Parathyroid adenoma (tissue), 2 donors: ENCODE measurements at regions not wholly inside any gene's neighbourhood (a gene's known extent, or its start where the extent isn't known, plus 50 kb on each side); places are given as distances from the start of the nearest gene placed in this dataset.

Experiments
- H2AFZ ChIP-seq: fragments of 300-600 bp; sonication (generic); one replicate; pipeline ENCODE4 v1.7.0; 2017; ENCODE audit warnings: antibody characterized with exemption, mild to moderate bottlenecking
- H3K27ac ChIP-seq: fragments of 300-600 bp; sonication (generic); one replicate; pipeline ENCODE4 v1.7.0; 2017
- H3K27me3 ChIP-seq: fragments of 300-600 bp; sonication (generic); one replicate; pipeline ENCODE4 v1.7.0; 2017; ENCODE audit warnings: low read length; ENCODE audit not compliant: control insufficient read depth, insufficient read depth
- H3K36me3 ChIP-seq: fragments of 300-600 bp; sonication (generic); one replicate; pipeline ENCODE4 v1.7.0; 2017; ENCODE audit warnings: low read length; ENCODE audit not compliant: control insufficient read depth, insufficient read depth
- H3K4me1 ChIP-seq: fragments of 300-600 bp; sonication (generic); one replicate; pipeline ENCODE4 v1.7.0; 2017; ENCODE audit warnings: control low read depth
- H3K4me2 ChIP-seq: fragments of 300-600 bp; sonication (generic); one replicate; pipeline ENCODE4 v1.7.0; 2017; ENCODE audit warnings: low read length
- H3K4me3 ChIP-seq: fragments of 300-600 bp; sonication (generic); one replicate; pipeline ENCODE4 v1.7.0; 2017; ENCODE audit warnings: low read depth, low read length
- H3K79me2 ChIP-seq: fragments of 300-600 bp; sonication (generic); one replicate; pipeline ENCODE4 v1.7.0; 2017; ENCODE audit warnings: control low read depth
- H3K9ac ChIP-seq: fragments of 300-600 bp; sonication (generic); one replicate; pipeline ENCODE4 v1.7.0; 2017; ENCODE audit warnings: mild to moderate bottlenecking
- H3K9me3 ChIP-seq: fragments of 300-600 bp; sonication (generic); one replicate; pipeline ENCODE4 v1.7.0; 2017; ENCODE audit warnings: low read length; ENCODE audit not compliant: control insufficient read depth
- TF ChIP-seq, protein P1 (sequence below): fragments of 300-600 bp; sonication (generic); IDR thresholded peaks from one replicate; pipeline ENCODE4 v1.7.0; 2017; ENCODE audit warnings: antibody characterized with exemption, mild to moderate bottlenecking
- donor health status: primary hyperparathyroidism.

DNA sequence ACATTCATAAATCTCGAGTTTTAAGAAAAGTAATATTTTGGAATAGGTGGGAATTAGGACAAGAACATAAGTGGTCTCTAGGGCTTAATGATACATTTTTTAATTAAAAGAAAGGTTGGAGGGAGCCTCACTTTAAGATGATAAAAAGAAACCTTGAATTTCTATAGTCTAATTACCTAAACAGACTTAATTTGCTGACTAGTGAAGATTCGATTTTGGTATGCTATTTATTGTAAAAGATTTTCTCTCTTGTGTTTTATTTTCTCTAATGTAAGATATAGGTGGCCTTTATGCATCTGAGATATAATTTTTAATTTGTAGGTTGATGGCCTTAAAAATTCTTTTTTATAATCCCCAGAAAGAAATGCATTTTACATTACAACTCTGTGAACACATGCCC, 239.1 kb downstream of the COL12A1 start:
- Histone ChIP-seq H3K4me3 (no peak overlapping the region), H2AFZ (no peak overlapping the region), H3K9me3 (no peaks in the 10 kb centered on the region), H3K27ac (no peak overlapping the region), H3K79me2 (no peaks in the 10 kb centered on the region), H3K27me3 (no peaks in the 10 kb centered on the region), H3K4me1 (no peaks in the 10 kb centered on the region), H3K36me3 (peaks cover 4% of the 10 kb centered on the region), H3K4me2 (no peak overlapping the region), H3K9ac (no peak overlapping the region)
- TF ChIP-seq, protein P1, sequence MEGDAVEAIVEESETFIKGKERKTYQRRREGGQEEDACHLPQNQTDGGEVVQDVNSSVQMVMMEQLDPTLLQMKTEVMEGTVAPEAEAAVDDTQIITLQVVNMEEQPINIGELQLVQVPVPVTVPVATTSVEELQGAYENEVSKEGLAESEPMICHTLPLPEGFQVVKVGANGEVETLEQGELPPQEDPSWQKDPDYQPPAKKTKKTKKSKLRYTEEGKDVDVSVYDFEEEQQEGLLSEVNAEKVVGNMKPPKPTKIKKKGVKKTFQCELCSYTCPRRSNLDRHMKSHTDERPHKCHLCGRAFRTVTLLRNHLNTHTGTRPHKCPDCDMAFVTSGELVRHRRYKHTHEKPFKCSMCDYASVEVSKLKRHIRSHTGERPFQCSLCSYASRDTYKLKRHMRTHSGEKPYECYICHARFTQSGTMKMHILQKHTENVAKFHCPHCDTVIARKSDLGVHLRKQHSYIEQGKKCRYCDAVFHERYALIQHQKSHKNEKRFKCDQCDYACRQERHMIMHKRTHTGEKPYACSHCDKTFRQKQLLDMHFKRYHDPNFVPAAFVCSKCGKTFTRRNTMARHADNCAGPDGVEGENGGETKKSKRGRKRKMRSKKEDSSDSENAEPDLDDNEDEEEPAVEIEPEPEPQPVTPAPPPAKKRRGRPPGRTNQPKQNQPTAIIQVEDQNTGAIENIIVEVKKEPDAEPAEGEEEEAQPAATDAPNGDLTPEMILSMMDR, result no peak

DNA sequence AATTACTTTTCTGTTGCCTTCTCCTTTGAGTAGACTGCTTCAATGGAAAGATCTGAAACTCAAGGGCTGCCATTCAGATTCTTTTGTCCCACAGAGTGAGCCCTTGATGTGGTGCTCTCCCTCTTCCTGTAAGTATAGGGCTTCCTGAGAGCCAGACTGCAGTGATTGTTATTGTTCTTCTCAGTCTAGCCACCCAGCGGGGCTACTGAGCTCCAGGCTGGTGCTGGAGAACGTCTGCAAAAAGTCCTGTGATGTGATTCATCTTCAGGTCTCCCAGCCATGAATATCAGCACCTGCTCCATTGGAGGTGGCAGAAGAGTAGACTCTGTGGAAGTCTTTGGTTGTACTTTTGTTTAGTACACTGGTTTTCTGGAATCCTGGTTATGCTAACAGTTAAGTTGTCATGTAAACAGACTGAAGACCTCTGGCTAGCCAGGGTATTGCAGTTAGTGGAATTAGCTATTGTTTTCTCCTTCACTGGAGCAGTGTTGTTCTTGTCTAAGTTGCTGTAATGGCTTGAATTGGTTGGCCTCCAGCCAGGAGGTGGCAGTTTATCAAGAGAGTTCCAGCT, 240.9 kb downstream of the COL12A1 start:
- H3K4me3 ChIP-seq, result no peak overlapping the region
- no peak overlapping the region for H2AFZ ChIP-seq
- H3K9ac ChIP-seq, result no peak overlapping the region
- no peaks in the 10 kb centered on the region for H3K27me3 ChIP-seq
- peaks cover 4% of the 10 kb centered on the region for H3K36me3 ChIP-seq
- H3K4me2 ChIP-seq, result no peak overlapping the region
- no peaks in the 10 kb centered on the region for H3K79me2 ChIP-seq
- no peak overlapping the region for H3K27ac ChIP-seq
- TF ChIP-seq, protein P1, result no peak
- H3K9me3 ChIP-seq, result no peaks in the 10 kb centered on the region
- no peaks in the 10 kb centered on the region for H3K4me1 ChIP-seq

DNA sequence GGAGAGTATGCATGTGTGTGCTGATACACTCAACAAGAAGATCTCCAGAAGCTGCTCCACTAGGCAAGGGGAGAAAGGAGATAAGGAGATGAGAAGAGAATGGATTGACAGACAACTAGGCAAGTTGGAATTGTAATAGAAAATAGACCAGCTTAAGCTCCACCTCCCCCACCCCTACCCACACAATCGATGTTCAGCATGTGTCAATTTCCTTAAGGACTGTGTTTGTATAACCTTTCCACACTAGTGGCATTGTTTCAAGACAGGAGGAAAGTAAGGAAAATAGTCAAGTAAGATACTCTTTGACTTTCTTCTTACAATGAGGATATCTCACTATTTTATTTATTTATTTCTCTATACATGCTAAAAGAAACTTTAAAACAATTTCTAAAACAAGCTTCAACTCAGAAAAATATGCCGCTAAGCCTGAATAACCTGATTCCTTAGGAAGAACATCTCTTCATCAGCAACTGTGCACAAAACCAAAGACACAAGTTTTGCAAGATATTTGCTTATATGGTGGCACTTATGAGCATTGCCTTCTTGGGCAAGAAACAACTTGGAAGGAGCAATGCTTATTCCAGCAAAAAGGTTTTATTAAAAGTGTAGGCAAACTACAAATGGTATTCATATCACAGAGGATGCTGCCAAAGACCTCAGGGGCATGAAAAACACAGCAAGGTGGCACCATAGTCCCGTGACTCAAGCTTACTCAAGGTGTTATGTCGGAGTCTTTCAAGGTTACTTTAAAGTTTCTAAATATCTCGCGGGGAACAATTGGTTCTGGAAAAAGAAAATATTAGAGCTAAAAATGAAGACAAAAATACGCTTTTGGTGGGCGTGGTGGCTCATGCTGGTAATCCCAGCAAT, 249.1 kb downstream of the COL12A1 start:
- no peaks in the 10 kb centered on the region for H3K79me2 ChIP-seq
- H3K4me1 ChIP-seq, result no peaks in the 10 kb centered on the region
- H3K9ac ChIP-seq, result no peak overlapping the region
- no peaks in the 10 kb centered on the region for H3K9me3 ChIP-seq
- no peak overlapping the region for H2AFZ ChIP-seq
- H3K4me3 ChIP-seq, result no peak overlapping the region
- no peaks in the 10 kb centered on the region for H3K36me3 ChIP-seq
- H3K27ac ChIP-seq, result no peak overlapping the region
- H3K4me2 ChIP-seq, result no peak overlapping the region
- TF ChIP-seq, protein P1, result no peak
- H3K27me3 ChIP-seq, result no peaks in the 10 kb centered on the region

DNA sequence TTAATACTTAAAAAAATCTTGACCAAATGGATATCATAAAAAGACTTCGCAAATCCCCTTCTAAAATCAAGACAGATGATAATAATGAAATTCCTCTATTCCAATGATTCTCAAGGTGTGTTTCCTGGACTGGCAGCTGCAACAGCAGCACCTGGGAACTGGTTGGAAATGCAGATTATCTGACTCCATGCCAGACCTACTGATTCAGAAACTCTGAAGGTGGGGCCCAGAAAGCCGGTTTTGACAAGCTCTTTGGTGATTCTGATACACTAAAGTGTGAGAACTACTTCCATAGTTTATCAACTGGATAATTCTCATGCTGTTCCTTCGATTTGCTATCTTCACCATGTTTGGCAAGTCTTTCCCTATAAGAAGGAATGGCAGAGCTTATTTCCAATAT, 252.1 kb downstream of the COL12A1 start:
- no peaks in the 10 kb centered on the region for H3K27me3 ChIP-seq
- H3K27ac ChIP-seq, result no peak overlapping the region
- H3K9me3 ChIP-seq, result no peaks in the 10 kb centered on the region
- no peak overlapping the region for H3K9ac ChIP-seq
- no peak overlapping the region for H2AFZ ChIP-seq
- H3K36me3 ChIP-seq, result no peaks in the 10 kb centered on the region
- H3K79me2 ChIP-seq, result no peaks in the 10 kb centered on the region
- TF ChIP-seq, protein P1, result no peak
- no peak overlapping the region for H3K4me3 ChIP-seq
- no peak overlapping the region for H3K4me2 ChIP-seq
- no peaks in the 10 kb centered on the region for H3K4me1 ChIP-seq

DNA sequence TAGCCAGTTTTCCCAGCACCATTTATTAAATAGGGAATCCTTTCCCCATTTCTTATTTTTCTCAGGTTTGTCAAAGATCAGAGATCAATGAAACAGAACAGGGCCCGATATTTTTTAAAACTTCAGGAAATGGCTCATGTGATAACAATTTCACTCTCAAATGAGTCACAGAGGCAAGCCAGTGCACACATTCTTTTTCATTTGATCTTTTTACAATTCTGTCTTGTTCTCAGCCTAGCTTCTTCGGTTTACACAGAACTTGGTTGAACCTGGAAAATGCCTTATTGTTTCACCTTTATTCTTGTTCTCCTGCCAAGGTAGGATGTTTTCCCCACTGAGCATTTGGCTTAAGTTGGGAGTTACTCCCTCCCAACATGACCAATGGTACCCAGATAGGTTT, 258.9 kb downstream of the COL12A1 start:
- no peaks in the 10 kb centered on the region for H3K36me3 ChIP-seq
- H3K9ac ChIP-seq, result no peak overlapping the region
- no peak overlapping the region for H2AFZ ChIP-seq
- no peak overlapping the region for H3K27ac ChIP-seq
- H3K27me3 ChIP-seq, result no peaks in the 10 kb centered on the region
- no peak overlapping the region for H3K4me3 ChIP-seq
- no peaks in the 10 kb centered on the region for H3K79me2 ChIP-seq
- H3K4me2 ChIP-seq, result no peak overlapping the region
- H3K9me3 ChIP-seq, result no peaks in the 10 kb centered on the region
- TF ChIP-seq, protein P1, result no peak
- H3K4me1 ChIP-seq, result no peaks in the 10 kb centered on the region
